Hematopoietic multipotent progenitor cell treated with erythropoietin and hydrocortisone succinate and interleukin-3 and kit ligand, for 17 days (in vitro differentiated cells): ENCODE measurements at regions not wholly inside any gene's neighbourhood (a gene's known extent, or its start where the extent isn't known, plus 50 kb on each side); places are given as distances from the start of the nearest gene placed in this dataset.

Experiments
- DNase-seq: peaks from one replicate; pipeline ENCODE4 v3.0.0-alpha.2; 2015; ENCODE audit warnings: low spot score

DNA sequence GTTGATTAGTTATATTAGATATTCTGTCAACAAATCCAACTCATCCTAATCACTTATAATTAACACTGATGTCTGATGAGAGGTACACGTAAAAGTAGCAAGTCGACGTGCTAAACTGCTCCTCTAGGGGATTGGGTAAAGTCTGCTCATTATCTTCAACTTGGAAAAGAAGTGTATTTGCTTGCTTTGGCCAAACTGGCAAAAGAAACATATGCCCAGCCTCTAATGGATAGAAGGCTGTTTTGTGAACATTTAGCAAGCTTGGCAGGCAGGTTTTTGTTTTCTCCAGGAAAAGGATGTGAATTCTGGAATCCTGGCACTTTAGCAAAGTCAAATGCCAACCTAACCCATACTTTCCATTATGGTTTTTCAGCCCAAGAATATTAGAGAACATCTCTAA is 264.8 kb downstream of the TBL1XR1 start:
- no peak for DNase-seq

DNA sequence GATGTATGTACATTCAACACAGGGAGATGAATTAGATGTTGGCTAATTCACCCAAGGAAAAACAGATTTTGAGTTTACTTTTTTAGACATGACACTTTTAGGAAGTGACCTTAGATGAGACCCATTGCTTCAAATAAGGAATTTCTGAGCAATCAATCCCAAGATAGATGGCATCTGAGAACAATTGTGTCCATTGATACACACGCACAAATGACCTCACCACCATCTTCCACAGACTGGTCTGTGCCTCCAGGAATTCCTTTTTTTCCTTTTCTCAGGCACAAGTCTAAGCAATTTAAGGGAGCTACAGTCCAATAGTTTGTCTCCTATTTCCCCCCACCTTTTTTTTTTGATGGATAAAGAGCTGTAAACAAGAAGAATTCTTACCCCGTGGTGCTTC is 265.3 kb downstream of the TBL1XR1 start:
- no peak for DNase-seq

DNA sequence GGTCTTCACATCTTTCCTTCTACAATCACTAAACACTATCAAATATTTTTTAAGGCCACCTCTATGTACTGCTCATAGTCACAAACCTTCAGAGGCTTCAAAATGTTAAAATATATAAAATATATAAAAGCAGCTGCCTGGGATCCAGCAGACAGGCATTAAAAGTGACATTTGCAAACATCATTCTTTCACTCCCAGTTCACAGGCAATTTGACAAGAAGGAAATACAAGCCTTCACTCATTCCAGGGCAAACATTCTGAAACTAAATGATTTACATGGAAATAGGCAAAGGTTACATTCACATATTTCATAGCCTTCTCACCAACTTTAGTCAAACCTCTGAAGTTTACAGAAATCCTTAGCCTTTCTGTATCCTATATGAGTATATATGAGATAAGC is 266.3 kb downstream of the TBL1XR1 start:
- no peak for DNase-seq

DNA sequence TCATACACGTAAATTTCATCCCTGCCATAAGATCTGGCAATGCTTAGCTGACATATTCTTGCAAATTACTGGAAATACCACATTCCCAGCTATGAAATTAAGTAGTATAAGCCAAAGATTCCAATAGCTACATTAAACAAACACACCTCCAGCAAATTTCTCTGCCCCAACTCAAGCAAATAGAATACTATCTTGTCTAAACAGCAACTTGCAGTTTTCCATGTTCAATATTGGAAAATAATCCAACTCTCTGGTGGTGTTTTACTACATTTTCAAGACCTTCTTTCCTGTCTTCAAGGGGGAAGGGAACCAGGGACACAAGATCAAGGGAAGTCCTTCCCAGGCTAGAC is 268.7 kb downstream of the TBL1XR1 start:
- DNase-seq = no peak

DNA sequence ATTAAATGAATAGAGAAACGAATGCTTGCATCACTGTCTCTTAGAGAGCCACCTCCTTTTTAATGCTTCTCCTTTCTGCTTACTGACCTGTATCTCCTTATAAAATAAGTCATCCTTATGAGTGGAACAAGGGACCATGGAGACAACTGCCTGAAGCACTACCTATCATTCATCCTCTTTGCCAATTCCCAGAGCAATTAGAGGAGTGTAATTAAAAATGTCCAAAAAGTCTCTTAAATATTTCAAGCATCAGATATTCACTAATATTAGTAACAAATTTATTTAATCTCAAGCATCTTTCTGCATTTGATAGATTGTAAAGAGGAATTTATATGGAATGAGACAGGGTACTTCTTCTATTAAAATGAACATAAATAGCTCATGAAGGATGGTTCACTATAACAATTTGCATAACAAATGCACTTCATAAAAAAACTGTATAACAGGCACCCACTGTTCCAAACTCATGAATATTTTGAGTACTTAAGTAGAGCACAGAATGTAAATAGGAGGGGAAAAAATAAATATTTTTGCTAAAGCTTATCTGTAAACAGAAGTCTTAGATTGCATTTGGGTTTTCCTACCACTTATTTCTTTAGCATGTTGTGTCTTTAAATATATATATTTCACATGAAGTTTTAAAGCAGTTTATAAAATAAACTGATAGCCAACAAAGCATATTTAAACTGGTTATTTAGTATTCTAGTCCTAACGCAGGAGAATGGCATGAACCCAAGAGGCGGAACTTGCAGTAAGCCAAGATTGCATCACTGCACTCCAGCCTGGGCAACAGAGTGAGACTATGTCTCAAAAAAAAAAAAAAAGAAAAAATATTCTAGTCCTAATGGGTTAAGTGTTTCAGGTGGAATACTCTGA is 269.3 kb downstream of the TBL1XR1 start:
- DNase-seq = no peak

GRCh38 chr3:176927280-176927679 is 270.0 kb downstream of the TBL1XR1 start:
- no peak for DNase-seq

DNA sequence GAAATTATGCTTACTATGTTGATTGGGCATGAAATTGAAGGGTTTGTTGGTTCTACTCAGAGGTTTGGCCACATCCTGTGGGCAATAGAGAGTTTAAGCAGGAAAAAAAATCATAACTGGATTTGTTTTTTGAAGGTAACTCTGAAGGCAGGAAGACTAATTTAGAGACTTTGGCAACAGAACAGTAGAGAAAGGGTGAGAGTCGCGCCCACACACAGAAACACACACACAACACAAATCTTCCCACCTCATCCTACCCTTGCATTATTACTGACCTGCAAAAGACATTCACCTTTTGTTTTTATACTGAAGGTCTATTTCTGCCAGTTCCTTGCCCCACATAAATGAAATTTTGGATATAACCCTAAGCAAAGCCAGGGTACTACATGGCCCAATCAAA is 270.6 kb downstream of the TBL1XR1 start:
- no peak for DNase-seq

DNA sequence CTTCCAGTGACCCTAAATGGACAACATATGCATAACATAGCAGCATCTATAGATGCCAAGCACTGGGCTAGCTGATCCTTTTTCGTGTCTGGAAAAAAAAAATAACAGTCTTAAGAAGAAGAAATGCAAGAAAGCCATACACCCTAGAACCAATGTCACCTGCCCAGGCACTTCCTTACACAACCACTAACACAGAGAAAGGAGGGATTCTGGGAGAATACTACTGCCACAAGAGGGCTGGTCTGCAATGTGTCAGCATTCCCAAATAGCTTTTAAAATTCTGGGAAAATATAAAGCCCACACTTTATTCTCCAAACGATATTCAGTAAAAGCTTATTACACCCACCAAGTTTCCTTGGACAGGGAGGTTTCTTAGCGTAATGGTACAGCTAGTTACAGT is 271.2 kb downstream of the TBL1XR1 start:
- no peak for DNase-seq

DNA sequence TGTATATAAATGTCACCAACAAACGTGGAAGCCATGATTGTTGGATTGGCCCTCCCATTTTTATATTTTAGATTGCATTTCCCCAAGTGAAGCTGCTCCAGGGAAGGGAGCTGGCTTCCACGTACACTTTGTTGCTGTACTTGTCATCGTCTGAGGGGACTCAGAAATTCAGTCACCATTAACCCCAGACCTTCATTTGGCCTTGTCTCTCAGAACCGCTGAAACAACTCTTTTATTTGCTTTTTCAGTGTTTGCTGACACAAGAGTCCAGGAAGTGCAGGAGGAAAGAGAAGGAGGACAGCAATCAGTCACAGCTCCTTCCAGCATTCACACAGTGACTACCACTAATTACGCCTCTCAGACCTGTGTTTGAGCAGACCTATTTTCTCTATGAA is 276.5 kb downstream of the TBL1XR1 start:
- no peak for DNase-seq

GRCh38 chr3:176919836-176920765 is 277.2 kb downstream of the TBL1XR1 start:
- DNase-seq = no peak

- no peak for DNase-seq
Observed at GRCh38 chr3:176916777-176917176, 280.5 kb downstream of the TBL1XR1 start.

DNA sequence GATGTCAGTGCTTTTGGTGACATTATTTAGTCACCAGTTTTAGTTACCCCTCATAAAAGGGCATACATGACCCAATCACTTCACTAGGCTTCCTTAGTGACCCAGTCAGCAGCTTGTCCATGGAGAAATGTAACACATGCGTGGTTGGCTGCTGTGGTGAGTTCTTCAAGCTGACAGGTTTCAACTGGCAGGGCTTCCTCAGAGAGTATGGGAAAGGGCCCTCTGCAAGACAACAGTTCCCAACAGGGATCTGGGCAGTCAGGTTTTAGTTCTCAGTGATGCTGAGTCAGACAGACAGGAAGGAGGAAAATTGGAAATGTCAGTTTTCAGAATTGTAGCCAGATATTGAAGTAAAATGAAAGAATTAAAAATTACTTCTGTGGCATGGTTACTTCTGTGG is 282.5 kb downstream of the TBL1XR1 start:
- DNase-seq = no peak

- DNase-seq = no peak
Observed at GRCh38 chr3:176911579-176911978, 285.7 kb downstream of the TBL1XR1 start.

GRCh38 chr3:176909044-176909443 is 288.2 kb downstream of the TBL1XR1 start:
- DNase-seq = no peak

GRCh38 chr3:176906046-176906905 is 291.0 kb downstream of the TBL1XR1 start:
- peak; percentile 8 for DNase-seq

DNA sequence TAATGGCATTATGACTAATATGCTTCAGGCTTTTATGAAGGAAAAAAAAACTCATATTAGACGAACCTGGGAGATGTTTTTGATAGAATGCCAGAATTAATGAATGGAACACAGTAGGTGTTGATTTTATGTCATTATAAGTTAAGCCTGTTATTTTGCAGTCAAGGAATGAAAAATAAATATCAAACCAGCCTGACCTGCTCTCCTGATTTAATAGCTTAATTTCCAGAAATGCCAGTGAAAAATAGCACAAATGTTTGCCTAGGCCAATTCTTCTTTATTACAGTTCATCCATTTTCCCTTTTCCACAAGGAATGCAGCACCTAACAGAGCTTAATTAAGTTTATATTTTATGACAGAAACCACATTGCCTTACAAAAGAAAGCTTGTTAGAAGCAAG is 292.0 kb downstream of the TBL1XR1 start:
- DNase-seq = no peak

DNA sequence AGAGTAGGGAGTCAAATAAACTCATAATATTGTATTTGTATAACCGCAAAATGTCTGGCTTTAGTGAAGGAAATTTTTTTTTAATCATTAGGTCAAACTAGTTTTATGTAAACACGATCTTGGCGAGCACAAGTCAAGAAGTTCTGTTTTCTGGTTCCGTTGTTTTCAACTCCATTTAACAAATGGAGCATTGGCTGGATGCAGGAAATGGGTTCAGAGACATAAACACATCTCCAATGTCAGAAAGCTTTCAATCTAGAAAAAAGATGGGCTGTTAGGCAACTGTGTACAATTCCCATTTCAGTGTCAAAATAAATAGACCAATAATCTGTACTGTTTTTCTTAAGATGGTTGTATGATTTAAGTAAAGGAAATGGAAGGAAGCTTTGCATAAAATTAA is 292.8 kb downstream of the TBL1XR1 start:
- no peak for DNase-seq

DNA sequence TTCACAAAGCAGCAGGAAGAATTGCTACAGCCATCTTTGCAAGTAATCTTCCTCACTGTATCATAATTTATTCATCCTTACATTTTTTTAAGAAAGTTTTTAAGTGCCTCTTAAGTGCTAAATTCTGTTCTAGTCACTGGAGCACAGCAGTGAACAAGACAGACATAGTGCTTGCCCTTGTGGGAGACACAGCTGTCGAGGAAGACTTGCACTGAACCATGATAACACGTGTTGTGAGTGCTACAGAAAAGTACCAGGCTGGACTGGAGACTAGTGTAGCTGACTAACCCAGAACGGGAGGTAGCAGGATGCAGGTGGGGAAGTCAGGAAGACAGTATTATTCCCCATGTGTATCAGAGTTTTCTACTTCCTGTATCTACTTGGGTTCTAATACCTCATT is 300.6 kb downstream of the TBL1XR1 start:
- no peak for DNase-seq

- no peak for DNase-seq
Observed at GRCh38 chr3:176896165-176896564, 301.1 kb downstream of the TBL1XR1 start.

- no peak for DNase-seq
Observed at GRCh38 chr3:176879710-176880109, 317.6 kb downstream of the TBL1XR1 start.

- DNase-seq = no peak
Observed at GRCh38 chr3:176873261-176873660, 324.0 kb downstream of the TBL1XR1 start.

DNA sequence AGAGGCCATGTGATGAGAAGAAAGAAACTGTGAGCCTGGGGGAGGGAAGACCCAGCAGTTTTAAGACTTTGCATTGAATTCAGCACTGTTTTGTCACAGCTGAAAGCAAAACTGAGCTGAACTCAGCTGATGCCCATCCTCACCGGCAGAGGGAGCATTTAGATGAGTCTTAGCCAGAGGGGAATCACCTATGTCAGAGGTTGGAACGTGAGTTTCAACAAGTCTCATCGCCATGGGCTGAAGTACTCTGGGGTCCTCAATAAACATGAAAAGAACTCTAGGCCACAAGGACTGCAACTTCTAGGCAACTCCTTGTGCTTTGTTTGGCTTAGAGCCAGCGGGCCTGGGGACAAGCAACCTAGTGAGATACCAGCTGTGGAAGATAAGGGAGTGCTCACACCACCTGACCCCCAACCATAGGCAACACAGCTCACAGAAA is 324.5 kb downstream of the TBL1XR1 start:
- peak; percentile 28 for DNase-seq
